GM12878 (cell line): ENCODE measurements at regions not wholly inside any gene's neighbourhood (a gene's known extent, or its start where the extent isn't known, plus 50 kb on each side); places are given as distances from the start of the nearest gene placed in this dataset.

Experiments
- ATAC-seq: fragments of 200-7000 bp; cut with Tn5 transposase; 3 replicates; pipeline ENCODE4 v1.9.1; 2020; ENCODE audit warnings: mild to moderate bottlenecking, moderate library complexity
- BruUV-seq: library from RNA; stranded (reverse); fragments of 400-500 nt; replicated peaks from 2 replicates; lab custom pipeline; 2021; lab: Mats Ljungman, UMichigan
- CTCF ChIA-PET: fragments of 300-600 bp; sonication (Branson Sonifier 250); formaldehyde crosslinking; extraction: SDS; loops from one replicate; lab custom pipeline; 2021; ENCODE audit warnings: inconsistent platforms; lab: Yijun Ruan, JAX
- POLR2A ChIA-PET: fragments of 350-600 bp; formaldehyde crosslinking; extraction: SDS; loops from one replicate; lab custom pipeline; 2021; ENCODE audit warnings: inconsistent platforms; lab: Charles Lee
- RAD21 ChIA-PET: fragments of 300-600 bp; sonication (Branson Sonifier 250); formaldehyde crosslinking; loops from one replicate; lab custom pipeline; 2023; ENCODE audit warnings: antibody characterized with exemption; ENCODE audit not compliant: unreplicated experiment; lab: Charles Lee
- SMC1A ChIA-PET: fragments of 300-600 bp; sonication (Branson Sonifier 250); formaldehyde crosslinking; loops from one replicate; lab custom pipeline; 2023; ENCODE audit not compliant: unreplicated experiment, uncharacterized antibody; lab: Charles Lee
- DNase-seq: peaks from one replicate; pipeline ENCODE4 v3.0.0-alpha.2; 2011; ENCODE audit warnings: low read depth, low spot score
- FAIRE-seq: peaks from 3 replicates; lab custom pipeline; 2011; peaks lifted over from hg19 to GRCh38; lab: Jason Lieb, UNC
- H2AFZ ChIP-seq: 2 replicates; pipeline ENCODE4 v1.6.0; 2011; ENCODE audit warnings: low read depth, low read length, control low read depth; ENCODE audit not compliant: control insufficient read depth
- H3K27ac ChIP-seq: 2 replicates; pipeline ENCODE4 v1.5.1; 2011; ENCODE audit warnings: control low read depth; ENCODE audit not compliant: control insufficient read depth, insufficient read depth
- H3K27me3 ChIP-seq, 2 experiments: replicated peaks in 1 of 2; 2 replicates each; pipeline versions ENCODE4 v1.6.0 to v1.6.1; 2011; ENCODE audit warnings: low read length in 1 of 2; ENCODE audit not compliant: control insufficient read depth in 2 of 2, insufficient read depth in 2 of 2
- H3K36me3 ChIP-seq, 2 experiments: 2 replicates each; pipeline ENCODE4 v1.5.1; 2011; ENCODE audit warnings: low read length in 1 of 2; ENCODE audit not compliant: control insufficient read depth in 2 of 2, insufficient read depth in 2 of 2
- H3K4me1 ChIP-seq: 2 replicates; pipeline ENCODE4 v1.6.1; 2011; ENCODE audit warnings: mild to moderate bottlenecking, low read length, moderate library complexity, mixed read lengths; ENCODE audit not compliant: control insufficient read depth, insufficient read depth
- H3K4me2 ChIP-seq: 2 replicates; pipeline ENCODE4 v1.6.0; 2011; ENCODE audit warnings: control low read depth; ENCODE audit not compliant: control insufficient read depth, insufficient read depth
- H3K4me3 ChIP-seq: fragments of 200-600 bp; sonication (generic); 2 replicates; pipeline ENCODE4 v1.5.1; 2016
- H3K79me2 ChIP-seq: 2 replicates; pipeline ENCODE4 v1.6.0; 2011; ENCODE audit warnings: low read length; ENCODE audit not compliant: control insufficient read depth, insufficient read depth
- H3K9ac ChIP-seq: 2 replicates; pipeline ENCODE4 v1.8.0; 2011; ENCODE audit warnings: low read length, control low read depth, mixed read lengths; ENCODE audit not compliant: control insufficient read depth, insufficient read depth
- H3K9me3 ChIP-seq: replicated peaks from 3 replicates; pipeline ENCODE4 v1.5.1; 2011; ENCODE audit warnings: mild to moderate bottlenecking, low read length; ENCODE audit not compliant: control insufficient read depth, insufficient read depth
- H4K20me1 ChIP-seq: 2 replicates; pipeline ENCODE4 v1.6.0; 2011; ENCODE audit not compliant: control insufficient read depth, insufficient read depth
- ASH2L ChIP-seq: fragments of 300-600, 200-600 bp; sonication (generic); IDR thresholded peaks from 2 replicates; pipeline ENCODE4 v1.6.1; 2017; ENCODE audit warnings: low read depth, mild to moderate bottlenecking, borderline replicate concordance
- ATF7 ChIP-seq: fragments of 450-650 bp; IDR thresholded peaks from 2 replicates; pipeline ENCODE4 v1.6.1; 2016; ENCODE audit warnings: low read depth, mild to moderate bottlenecking
- CBX3 ChIP-seq: fragments of 200-600 bp; sonication (generic); IDR thresholded peaks from 2 replicates; pipeline ENCODE4 v1.6.1; 2016; ENCODE audit warnings: low read depth, borderline replicate concordance
- EZH2 ChIP-seq: IDR thresholded peaks from 2 replicates; pipeline ENCODE4 v1.6.1; 2012; ENCODE audit warnings: low read depth, mild to moderate bottlenecking, control low read depth, inconsistent platforms, low read length, borderline replicate concordance; ENCODE audit not compliant: control insufficient read depth
- GATAD2B ChIP-seq: fragments of 450-650 bp; conservative IDR thresholded peaks from 2 replicates; pipeline ENCODE4 v1.6.1; 2017; ENCODE audit warnings: low read depth, mild to moderate bottlenecking, moderate library complexity
- HDGF ChIP-seq: fragments of 450-650 bp; IDR thresholded peaks from 2 replicates; pipeline ENCODE4 v1.6.1; 2016; ENCODE audit warnings: antibody characterized with exemption
- MEF2A ChIP-seq: IDR thresholded peaks from 2 replicates; pipeline ENCODE4 v1.6.1; 2011; ENCODE audit warnings: low read depth, mild to moderate bottlenecking, low read length, moderate library complexity; ENCODE audit not compliant: insufficient read depth
- MTA3 ChIP-seq: IDR thresholded peaks from 2 replicates; pipeline ENCODE4 v1.6.1; 2012; ENCODE audit warnings: low read length, inconsistent platforms, borderline replicate concordance
- PML ChIP-seq: IDR thresholded peaks from 2 replicates; pipeline ENCODE4 v1.6.1; 2012; ENCODE audit warnings: low read length, inconsistent platforms
- POLR2A ChIP-seq: IDR thresholded peaks from 2 replicates; pipeline ENCODE4 v1.6.1; 2011; ENCODE audit warnings: low read depth, mild to moderate bottlenecking, low read length
- SIX5 ChIP-seq: IDR thresholded peaks from 2 replicates; pipeline ENCODE4 v1.6.1; 2011; ENCODE audit warnings: mild to moderate bottlenecking, low read depth, low read length, moderate library complexity; ENCODE audit not compliant: severe bottlenecking
- SP1 ChIP-seq: IDR thresholded peaks from one replicate; pipeline ENCODE4 v1.6.1; 2011; ENCODE audit warnings: low read depth, low read length
- SRF ChIP-seq, 2 experiments: IDR thresholded peaks; 2 replicates each; pipeline ENCODE4 v1.6.1; 2011; ENCODE audit warnings: low read depth in 2 of 2, low read length in 2 of 2, mild to moderate bottlenecking in 1 of 2, moderate library complexity in 1 of 2
- TAF1 ChIP-seq: IDR thresholded peaks from 2 replicates; pipeline ENCODE4 v1.6.1; 2011; ENCODE audit warnings: mild to moderate bottlenecking, low read depth, low read length, borderline replicate concordance
- TARDBP ChIP-seq: IDR thresholded peaks from 2 replicates; pipeline ENCODE4 v1.6.1; 2016; ENCODE audit warnings: borderline replicate concordance
- WGBS: methylation state at CpG from one replicate; pipeline ENCODE4 v1.1.6; 2016; ENCODE audit warnings: low lambda C conversion rate; ENCODE audit not compliant: insufficient replicate concordance, insufficient coverage; ENCODE audit errors: missing lambda C conversion rate; 5-methylcytosine and 5-hydroxymethylcytosine counted together
- in situ Hi-C: fragments of 300-500 bp; cut with MboI; formaldehyde crosslinking; loops from 9 replicates; pipeline ENCODE4 v1.14.3; 2018; ENCODE audit warnings: mixed read lengths
- intact Hi-C: fragments of 100-400 bp; cut with micrococcal nuclease; formaldehyde crosslinking; loops from one replicate; pipeline ENCODE4 v1.14.2; 2022; ENCODE audit not compliant: unreplicated experiment
- TF ChIP-seq, protein P1 (sequence below): fragments of 450-650 bp; formaldehyde crosslinking; IDR thresholded peaks from 2 replicates; pipeline ENCODE4 v1.4.0; 2020; ENCODE audit warnings: mild to moderate bottlenecking, moderate library complexity
- TF ChIP-seq, protein P2 (sequence below): IDR thresholded peaks from 2 replicates; pipeline ENCODE4 v1.6.1; 2011; ENCODE audit warnings: borderline replicate concordance, low read depth, mild to moderate bottlenecking, moderate library complexity, mixed read lengths, low read length; ENCODE audit not compliant: insufficient read depth; ENCODE audit errors: extremely low read length

DNA sequence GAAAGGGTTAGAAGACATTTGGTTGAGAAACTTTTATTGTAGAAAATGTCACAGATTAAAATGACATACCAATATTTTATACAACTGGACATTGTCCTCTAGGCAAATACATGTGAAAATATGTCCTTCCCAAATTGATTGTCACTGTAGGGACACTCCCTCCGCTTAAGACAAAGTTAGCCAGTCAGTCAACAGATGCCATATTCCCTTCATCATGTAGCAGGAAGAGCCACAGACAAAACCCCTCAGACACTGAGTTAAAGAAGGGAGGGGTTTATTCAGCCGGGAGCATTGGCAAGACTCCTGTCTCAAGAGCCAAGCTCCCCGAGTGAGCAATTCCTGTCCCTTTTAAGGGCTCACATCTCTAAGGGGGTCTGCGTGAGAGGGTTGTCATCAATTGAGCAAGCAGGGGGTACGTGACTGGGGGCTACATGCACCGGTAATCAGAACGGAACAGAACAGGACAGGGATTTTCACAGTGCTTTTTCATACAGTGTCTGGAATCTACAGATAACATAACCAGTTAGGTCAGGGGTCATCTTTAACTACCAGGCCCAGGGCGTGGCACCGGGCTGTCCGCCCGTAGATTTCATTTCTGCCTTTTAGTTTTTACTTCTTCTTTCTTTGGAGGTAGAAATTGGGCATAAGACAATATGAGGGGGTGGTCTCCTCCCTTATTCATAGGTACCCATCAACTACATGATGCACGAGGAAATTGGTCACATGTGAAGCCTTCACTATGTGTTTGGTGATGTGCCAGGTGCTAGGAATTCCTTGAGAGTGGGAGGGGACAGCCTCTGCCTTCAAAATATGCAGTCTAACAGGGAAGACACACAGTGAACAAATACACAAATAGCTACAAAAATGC is 155.7 kb upstream of the CDYL start:
- H2AFZ ChIP-seq, result no peak overlapping the region

More for the DNA sequence above, 155.7 kb upstream of the CDYL start:
- RAD21 ChIA-PET, result no interaction called here
- SMC1A ChIA-PET, result no interaction called here
- no peaks in the 10 kb centered on the region for H3K27me3 ChIP-seq
- in situ Hi-C loops, result no loop called here
- no peak overlapping the region for H3K4me3 ChIP-seq
- H3K9me3 ChIP-seq, result no peaks in the 10 kb centered on the region
- POLR2A ChIA-PET, result no interaction called here
- no peaks in the 10 kb centered on the region for H3K79me2 ChIP-seq
- H3K4me2 ChIP-seq, result no peak overlapping the region
- H4K20me1 ChIP-seq, result no peaks in the 10 kb centered on the region; the same call in 1 of the 2 replicates
- FAIRE-seq (no peak), ATAC-seq (no peak), DNase-seq (no peak)
- BruUV-seq, result no TSS peak
- no peak overlapping the region for H3K27ac ChIP-seq
- no peak overlapping the region for H3K9ac ChIP-seq
- intact Hi-C loops, result no loop called here
- H3K36me3 ChIP-seq, result no peaks in the 10 kb centered on the region
- H3K4me1 ChIP-seq, result no peaks in the 10 kb centered on the region
- 22% methylated on average over 12 of the region's 12 CpGs for WGBS
- no peak for TF ChIP-seq EZH2
- no peak for TF ChIP-seq MTA3
- no peak for TF ChIP-seq SRF (IDR thresholded peaks at IDR 0.05; ENCODE audit: low read depth in 2 of 2, low read length in 2 of 2)
- TF ChIP-seq SP1, result no peak
- no peak for TF ChIP-seq ASH2L
- TF ChIP-seq, protein P1, sequence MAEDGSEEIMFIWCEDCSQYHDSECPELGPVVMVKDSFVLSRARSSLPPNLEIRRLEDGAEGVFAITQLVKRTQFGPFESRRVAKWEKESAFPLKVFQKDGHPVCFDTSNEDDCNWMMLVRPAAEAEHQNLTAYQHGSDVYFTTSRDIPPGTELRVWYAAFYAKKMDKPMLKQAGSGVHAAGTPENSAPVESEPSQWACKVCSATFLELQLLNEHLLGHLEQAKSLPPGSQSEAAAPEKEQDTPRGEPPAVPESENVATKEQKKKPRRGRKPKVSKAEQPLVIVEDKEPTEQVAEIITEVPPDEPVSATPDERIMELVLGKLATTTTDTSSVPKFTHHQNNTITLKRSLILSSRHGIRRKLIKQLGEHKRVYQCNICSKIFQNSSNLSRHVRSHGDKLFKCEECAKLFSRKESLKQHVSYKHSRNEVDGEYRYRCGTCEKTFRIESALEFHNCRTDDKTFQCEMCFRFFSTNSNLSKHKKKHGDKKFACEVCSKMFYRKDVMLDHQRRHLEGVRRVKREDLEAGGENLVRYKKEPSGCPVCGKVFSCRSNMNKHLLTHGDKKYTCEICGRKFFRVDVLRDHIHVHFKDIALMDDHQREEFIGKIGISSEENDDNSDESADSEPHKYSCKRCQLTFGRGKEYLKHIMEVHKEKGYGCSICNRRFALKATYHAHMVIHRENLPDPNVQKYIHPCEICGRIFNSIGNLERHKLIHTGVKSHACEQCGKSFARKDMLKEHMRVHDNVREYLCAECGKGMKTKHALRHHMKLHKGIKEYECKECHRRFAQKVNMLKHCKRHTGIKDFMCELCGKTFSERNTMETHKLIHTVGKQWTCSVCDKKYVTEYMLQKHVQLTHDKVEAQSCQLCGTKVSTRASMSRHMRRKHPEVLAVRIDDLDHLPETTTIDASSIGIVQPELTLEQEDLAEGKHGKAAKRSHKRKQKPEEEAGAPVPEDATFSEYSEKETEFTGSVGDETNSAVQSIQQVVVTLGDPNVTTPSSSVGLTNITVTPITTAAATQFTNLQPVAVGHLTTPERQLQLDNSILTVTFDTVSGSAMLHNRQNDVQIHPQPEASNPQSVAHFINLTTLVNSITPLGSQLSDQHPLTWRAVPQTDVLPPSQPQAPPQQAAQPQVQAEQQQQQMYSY (CRISPR knock-in tag), result no peak
- no peak for TF ChIP-seq GATAD2B
- no peak for TF ChIP-seq HDGF
- no peak for TF ChIP-seq SIX5
- TF ChIP-seq POLR2A, result no peak
- no peak for TF ChIP-seq TAF1
- TF ChIP-seq, protein P2, sequence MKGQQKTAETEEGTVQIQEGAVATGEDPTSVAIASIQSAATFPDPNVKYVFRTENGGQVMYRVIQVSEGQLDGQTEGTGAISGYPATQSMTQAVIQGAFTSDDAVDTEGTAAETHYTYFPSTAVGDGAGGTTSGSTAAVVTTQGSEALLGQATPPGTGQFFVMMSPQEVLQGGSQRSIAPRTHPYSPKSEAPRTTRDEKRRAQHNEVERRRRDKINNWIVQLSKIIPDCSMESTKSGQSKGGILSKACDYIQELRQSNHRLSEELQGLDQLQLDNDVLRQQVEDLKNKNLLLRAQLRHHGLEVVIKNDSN, result no peak
- no peak for TF ChIP-seq CBX3
- TF ChIP-seq TARDBP, result no peak
- no peak for TF ChIP-seq MEF2A
- no peak for TF ChIP-seq ATF7
- no peak for TF ChIP-seq PML
- CTCF ChIA-PET, result no interaction called here
